Stimulated activated naive CD8-positive, alpha-beta T cell treated with anti-CD3 and anti-CD28 coated beads, Interleukin-15, amount 100 ng/mL, for 72 hours (primary cell): ENCODE measurements at regions not wholly inside any gene's neighbourhood (a gene's known extent, or its start where the extent isn't known, plus 50 kb on each side); places are given as distances from the start of the nearest gene placed in this dataset.
A peak's percentile ranks its signal among the peaks of the same experiment; 100 is the strongest.
"Not testable (repeated sequence)": the region's sequence is repeated elsewhere in the genome, so short reads cannot be mapped to it uniquely, and the experiment has no call there.

ENCODE experiments used
- ATAC-seq: fragments of 150-1000 bp; cut with Tn5 transposase; 2 replicates; pipeline ENCODE4 v1.10.0; 2021; ENCODE audit warnings: mild to moderate bottlenecking, moderate library complexity
- DNase-seq, 2 donors: peaks; one replicate each; pipeline ENCODE4 v3.0.0; 2021 to 2022
- H3K27ac Mint-ChIP-seq, 2 donors: one replicate each; pipeline ENCODE4 v1.8.0; 2022; ENCODE audit warnings: mild to moderate bottlenecking in 2 of 2, mixed read lengths in 2 of 2, moderate library complexity in 2 of 2
- H3K27me3 Mint-ChIP-seq: one replicate; pipeline ENCODE4 v1.8.0; 2022; ENCODE audit warnings: mixed read lengths
- H3K4me1 Mint-ChIP-seq: one replicate; pipeline ENCODE4 v1.8.0; 2022; ENCODE audit warnings: mild to moderate bottlenecking, mixed read lengths
- H3K4me3 Mint-ChIP-seq, 2 donors: one replicate each; pipeline ENCODE4 v1.8.0; 2022; ENCODE audit warnings: mild to moderate bottlenecking in 2 of 2, mixed read lengths in 2 of 2, moderate library complexity in 1 of 2
- H3K9me3 Mint-ChIP-seq, 2 donors: one replicate each; pipeline ENCODE4 v1.8.0; 2022; ENCODE audit warnings: mixed read lengths in 2 of 2

DNA sequence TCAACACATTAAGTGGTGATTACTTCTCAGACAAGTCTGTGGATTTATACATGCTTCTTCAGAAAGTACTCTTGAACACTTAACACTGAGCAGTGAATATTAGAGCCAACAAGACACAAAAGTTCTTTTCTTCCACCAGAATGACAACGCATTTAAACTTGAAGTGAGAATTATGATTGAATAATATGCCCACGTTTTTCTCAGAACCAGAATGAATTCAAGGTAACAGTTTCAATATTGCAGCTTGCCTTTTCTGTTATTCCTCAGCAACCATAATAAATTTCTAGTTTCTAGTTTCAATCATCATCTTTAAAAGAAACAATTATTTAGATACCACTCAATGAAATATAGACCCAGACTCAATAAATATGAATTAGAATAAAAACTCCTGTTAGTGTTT is 547.0 kb downstream of the NUP35 start:
- no peaks in the 10 kb centered on the region for H3K27me3 Mint-ChIP-seq
- no peak overlapping the region for H3K4me3 Mint-ChIP-seq
- DNase-seq (no peak), ATAC-seq (no peak)
- H3K4me1 Mint-ChIP-seq: no peaks in the 10 kb centered on the region
- no peaks in the 10 kb centered on the region for H3K9me3 Mint-ChIP-seq
- H3K27ac Mint-ChIP-seq: no peak overlapping the region

DNA sequence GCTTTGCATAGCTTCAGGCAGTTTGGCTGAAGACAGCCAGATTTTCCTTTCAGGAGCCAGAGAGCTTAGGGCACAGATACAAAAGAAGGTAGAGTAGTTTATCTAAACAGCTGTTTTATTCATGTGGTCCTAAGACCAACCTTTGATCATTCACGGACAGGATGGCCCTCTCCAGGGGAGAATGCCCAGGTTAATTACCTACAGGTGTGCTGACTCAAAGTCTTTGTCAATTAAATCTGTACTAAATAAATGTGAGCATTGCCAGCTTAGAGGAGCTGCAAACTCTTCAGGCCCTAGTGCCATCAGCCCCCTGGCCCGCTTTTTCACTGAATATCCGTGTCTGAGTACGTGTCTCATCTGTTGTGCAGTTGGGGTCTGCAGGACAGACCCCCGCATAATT is 554.7 kb downstream of the NUP35 start:
- no peak overlapping the region for H3K27ac Mint-ChIP-seq
- DNase-seq (no peak), ATAC-seq (no peak)
- H3K4me3 Mint-ChIP-seq: no peak overlapping the region
- H3K9me3 Mint-ChIP-seq: no peaks in the 10 kb centered on the region
- no peaks in the 10 kb centered on the region for H3K4me1 Mint-ChIP-seq
- no peaks in the 10 kb centered on the region for H3K27me3 Mint-ChIP-seq

DNA sequence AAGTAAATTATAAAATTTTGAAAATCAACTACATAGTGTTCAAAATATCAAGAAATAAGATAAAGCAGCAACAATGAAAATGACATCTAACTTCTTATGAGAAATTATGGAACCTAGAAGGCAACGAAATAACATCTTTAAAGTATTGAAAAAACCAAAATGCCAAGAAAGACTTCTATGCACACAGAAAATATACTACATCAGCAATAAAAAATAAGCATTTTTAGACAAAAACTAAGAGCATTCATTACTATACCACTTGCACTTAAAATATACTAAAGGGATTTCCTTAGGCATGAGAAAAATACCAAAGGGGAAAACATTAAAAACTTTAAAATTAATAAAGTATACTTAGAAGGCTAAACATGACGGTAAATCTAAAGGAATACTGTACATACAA is 556.3 kb downstream of the NUP35 start:
- H3K4me1 Mint-ChIP-seq: no peaks in the 10 kb centered on the region
- no peak overlapping the region for H3K27ac Mint-ChIP-seq
- no peak overlapping the region for H3K4me3 Mint-ChIP-seq
- ATAC-seq: no peak
- DNase-seq: no peak
- no peaks in the 10 kb centered on the region for H3K27me3 Mint-ChIP-seq
- peaks cover 0 to 5% of the 10 kb centered on the region in 2 donors for H3K9me3 Mint-ChIP-seq

DNA sequence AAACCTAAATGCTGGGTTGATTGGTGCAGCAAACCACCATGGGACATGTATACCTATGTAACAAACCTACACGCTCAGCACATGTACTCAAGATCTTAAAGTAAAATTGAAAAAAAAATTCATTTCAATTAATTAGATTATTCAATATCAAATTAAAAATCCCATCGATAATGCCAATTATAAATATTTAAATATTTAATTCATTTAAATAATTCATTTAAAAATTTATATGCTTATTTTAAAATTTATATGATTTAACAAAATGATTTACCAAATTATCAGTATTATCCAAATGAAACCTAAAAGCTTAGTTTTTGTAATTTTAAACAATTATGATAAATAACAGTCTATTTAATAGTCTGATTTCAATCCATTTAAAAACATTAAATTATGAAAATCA is 560.4 kb downstream of the NUP35 start:
- H3K9me3 Mint-ChIP-seq: peaks cover 14 to 32% of the 10 kb centered on the region in 2 donors
- H3K4me1 Mint-ChIP-seq: no peaks in the 10 kb centered on the region
- no peak for ATAC-seq

DNA sequence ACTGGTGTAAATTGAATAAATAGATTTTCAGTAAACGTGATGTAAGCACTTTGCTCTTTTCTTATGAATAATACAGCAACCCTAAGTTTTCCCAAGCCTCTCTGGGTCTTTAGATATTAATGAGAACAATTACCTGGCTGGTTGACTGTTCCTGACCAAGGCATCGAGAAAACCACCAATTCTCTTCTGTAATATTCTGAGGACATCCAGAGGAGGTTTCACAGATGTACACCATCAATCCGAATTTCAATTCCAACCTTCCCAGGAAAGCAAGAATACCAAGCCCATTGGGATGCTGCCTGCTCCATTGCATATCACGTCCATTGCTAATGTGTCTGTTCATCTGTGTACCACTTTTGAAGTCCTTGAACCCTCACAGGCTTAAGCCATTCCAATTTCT is 571.8 kb downstream of the NUP35 start:
- Mint-ChIP-seq H3K4me3 (no peak overlapping the region), H3K4me1 (no peaks in the 10 kb centered on the region), H3K27me3 (no peaks in the 10 kb centered on the region), H3K27ac (no peak overlapping the region), H3K9me3 (peaks cover 12 to 15% of the 10 kb centered on the region in 2 donors)
- DNase-seq: no peak
- no peak for ATAC-seq

More for the DNA sequence above, 560.4 kb downstream of the NUP35 start:
- DNase-seq: no peak
- H3K27ac Mint-ChIP-seq: no peak overlapping the region
- no peak overlapping the region for H3K4me3 Mint-ChIP-seq
- H3K27me3 Mint-ChIP-seq: no peaks in the 10 kb centered on the region

DNA sequence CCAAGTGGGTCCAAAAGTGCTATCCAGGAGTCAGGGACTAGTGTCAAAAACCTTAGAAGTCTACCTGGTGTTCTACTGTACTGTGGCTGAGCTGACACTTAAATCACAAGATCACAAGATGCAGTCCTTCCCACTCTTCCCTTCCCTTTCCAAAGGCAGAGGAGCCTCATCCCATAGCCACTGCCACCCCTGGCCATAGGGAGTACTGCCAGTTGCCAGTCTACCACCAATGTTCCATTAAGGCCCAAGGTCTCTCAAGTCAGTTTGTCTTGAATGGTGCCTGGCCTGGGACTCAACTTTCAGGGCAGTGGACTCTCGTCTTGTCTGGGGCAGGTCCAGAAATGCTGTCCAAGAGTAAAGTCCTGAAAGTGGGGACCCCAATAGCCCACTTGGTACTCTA is 585.6 kb downstream of the NUP35 start:
- Mint-ChIP-seq H3K27me3 (no peaks in the 10 kb centered on the region), H3K9me3 (peaks cover 8 to 15% of the 10 kb centered on the region in 2 donors), H3K4me1 (no peaks in the 10 kb centered on the region), H3K27ac (no peak overlapping the region), H3K4me3 (no peak overlapping the region)
- DNase-seq (no peak), ATAC-seq (no peak)

DNA sequence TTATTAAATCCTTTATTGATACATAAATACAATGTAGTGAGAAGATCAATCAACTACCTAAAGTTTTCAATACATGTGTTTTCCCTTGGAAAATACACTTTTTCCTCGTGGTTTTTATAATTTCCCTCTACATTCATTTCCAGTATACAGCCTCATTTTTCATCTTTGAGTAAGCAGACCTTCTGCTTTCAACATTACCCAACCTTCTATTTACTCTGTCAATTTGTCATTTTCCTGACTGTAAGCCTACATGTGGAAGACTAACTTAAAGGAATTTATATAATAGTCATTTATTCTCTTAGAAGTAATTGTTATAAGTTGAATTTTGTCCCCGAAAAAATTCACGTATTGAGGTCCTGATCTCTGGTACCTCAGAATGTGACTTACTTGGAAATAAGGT is 594.0 kb downstream of the NUP35 start:
- DNase-seq: no peak
- peaks cover 0 to 9% of the 10 kb centered on the region in 2 donors for H3K9me3 Mint-ChIP-seq
- ATAC-seq: no peak
- H3K4me3 Mint-ChIP-seq: no peak overlapping the region
- no peak overlapping the region for H3K27ac Mint-ChIP-seq
- no peaks in the 10 kb centered on the region for H3K4me1 Mint-ChIP-seq
- H3K27me3 Mint-ChIP-seq: no peaks in the 10 kb centered on the region

DNA sequence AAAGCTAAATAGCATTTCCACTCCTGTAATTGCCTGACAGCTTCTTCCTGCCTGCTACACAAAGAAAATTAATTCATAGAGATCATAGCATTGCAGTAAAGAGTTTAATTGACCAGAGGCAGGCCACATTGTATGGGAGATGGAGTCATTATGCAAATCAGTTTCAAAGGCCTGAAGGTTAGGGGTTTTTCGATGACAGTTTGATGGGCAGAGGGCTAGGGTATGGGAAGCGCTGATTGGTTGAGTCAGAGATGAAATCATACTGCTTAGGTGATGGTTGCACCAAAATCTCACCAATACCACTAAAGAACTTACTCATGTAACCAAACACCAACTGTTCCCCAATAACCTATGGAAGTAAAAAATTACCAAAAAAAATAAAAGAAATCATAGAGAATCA is 599.0 kb downstream of the NUP35 start:
- Mint-ChIP-seq H3K4me1 (no peaks in the 10 kb centered on the region), H3K9me3 (peaks cover 6 to 9% of the 10 kb centered on the region in 2 donors)
- no peak for ATAC-seq

DNA sequence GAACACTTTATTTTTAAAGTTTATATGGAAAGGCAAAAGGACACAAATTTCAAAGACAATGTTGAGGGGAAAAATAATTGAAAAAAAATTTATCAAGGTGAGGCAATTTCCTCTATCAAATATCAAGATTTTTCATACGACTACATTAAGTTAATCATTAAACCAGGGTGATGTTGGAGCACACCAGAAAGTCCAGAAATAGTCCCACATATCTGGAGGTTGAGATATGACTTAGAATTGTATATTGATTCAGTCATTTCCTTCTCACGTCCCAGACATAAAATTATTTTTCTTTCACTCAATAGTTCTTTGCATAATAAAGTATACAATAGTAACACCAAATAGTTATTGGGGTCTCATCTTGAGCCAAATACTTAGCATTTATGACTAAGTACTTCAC is 605.1 kb downstream of the NUP35 start:
- H3K27me3 Mint-ChIP-seq: no peaks in the 10 kb centered on the region
- DNase-seq: no peak
- no peak for ATAC-seq
- H3K4me3 Mint-ChIP-seq: no peak overlapping the region
- no peak overlapping the region for H3K27ac Mint-ChIP-seq
- H3K4me1 Mint-ChIP-seq: no peaks in the 10 kb centered on the region
- H3K9me3 Mint-ChIP-seq: peaks cover 4 to 6% of the 10 kb centered on the region in 2 donors

More for the DNA sequence above, 599.0 kb downstream of the NUP35 start:
- H3K4me3 Mint-ChIP-seq: no peak overlapping the region
- no peak for DNase-seq
- H3K27me3 Mint-ChIP-seq: no peaks in the 10 kb centered on the region
- no peak overlapping the region for H3K27ac Mint-ChIP-seq

DNA sequence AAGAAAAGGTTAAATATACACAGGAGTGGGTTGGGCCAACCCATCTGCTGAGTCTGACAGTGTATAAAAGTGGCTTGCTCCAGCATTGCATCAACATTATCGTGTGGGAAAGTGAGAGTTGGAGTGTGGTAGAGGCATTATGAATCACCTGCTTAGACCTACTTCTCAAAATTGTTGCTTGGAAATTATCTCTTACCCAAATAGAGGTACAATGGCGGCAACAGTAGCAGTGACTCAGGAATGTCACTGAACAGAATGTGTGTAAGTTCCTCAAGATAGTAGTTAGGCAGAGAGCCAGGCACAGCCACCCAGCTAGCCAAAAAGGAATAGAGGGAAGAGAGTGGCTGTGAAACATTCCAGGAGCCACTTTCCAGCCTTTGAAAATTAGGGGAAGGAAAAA is 616.0 kb downstream of the NUP35 start:
- peaks cover 0 to 4% of the 10 kb centered on the region in 2 donors for H3K9me3 Mint-ChIP-seq
- no peak overlapping the region for H3K4me3 Mint-ChIP-seq
- DNase-seq: no peak
- no peaks in the 10 kb centered on the region for H3K4me1 Mint-ChIP-seq
- no peaks in the 10 kb centered on the region for H3K27me3 Mint-ChIP-seq
- ATAC-seq: no peak
- H3K27ac Mint-ChIP-seq: peak overlapping the region in 1 of 2 donors; percentile 88

DNA sequence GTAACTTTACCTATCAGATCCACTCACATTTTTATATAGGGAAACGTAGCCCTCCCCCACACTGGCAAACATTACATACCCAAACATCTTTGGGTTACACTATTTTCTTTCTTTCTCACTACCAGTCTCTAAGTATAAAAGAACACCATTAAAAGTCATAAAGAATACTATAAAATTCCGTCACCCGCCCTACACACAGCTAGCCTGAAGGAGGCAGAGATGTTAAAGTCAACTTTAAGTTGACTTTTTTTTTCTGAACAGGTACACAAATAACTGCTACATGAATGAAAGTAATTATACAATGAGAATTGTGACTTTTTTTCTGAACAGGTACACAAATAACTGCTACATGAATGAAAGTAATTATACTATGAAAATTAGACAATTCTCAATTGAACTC is 628.3 kb downstream of the NUP35 start:
- Mint-ChIP-seq H3K4me1 (no peaks in the 10 kb centered on the region), H3K27me3 (no peaks in the 10 kb centered on the region), H3K9me3 (peaks cover 9 to 27% of the 10 kb centered on the region in 2 donors)

DNA sequence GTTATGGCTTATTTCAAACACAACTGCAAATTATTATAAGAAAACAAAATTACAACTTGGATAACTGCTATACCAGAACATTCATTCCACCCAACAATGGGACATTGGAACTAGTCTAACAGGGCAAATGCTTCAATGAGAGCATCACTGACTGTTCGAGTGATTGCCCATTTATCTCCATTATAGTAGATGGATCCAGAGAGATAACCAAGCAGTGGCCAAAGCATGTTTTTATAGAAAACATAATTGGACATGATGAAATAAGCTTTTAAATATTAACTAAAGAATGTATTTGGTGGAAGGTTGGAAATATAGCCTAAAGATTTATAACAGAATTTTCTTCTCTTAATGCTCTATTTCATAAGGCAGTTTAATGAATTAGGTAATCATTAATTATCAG is 634.8 kb downstream of the NUP35 start:
- H3K9me3 Mint-ChIP-seq: peaks cover 9% of the 10 kb centered on the region in 2 donors
- no peak overlapping the region for H3K4me3 Mint-ChIP-seq

More for the DNA sequence above, 628.3 kb downstream of the NUP35 start:
- ATAC-seq (no peak), DNase-seq (no peak)
- Mint-ChIP-seq H3K4me3 (no peak overlapping the region), H3K27ac (no peak overlapping the region)

DNA sequence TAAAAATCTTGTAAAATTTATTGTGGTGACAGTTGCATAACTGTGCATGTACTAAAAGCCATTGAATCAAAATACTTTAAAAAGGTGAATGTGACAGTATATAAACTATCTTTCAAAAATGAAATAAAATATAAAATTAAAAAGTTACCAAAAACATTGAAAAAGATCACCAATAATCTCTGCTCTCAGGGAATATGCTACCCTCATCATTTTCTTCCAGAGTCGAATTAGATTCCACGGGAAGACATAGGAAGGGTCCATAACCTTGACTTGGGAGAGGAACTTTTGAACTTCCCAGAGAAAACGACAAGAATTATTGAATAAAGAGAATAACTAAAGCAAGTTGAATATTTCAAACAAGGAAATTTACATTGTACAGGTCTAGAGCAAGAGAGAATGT is 649.5 kb downstream of the NUP35 start:
- Mint-ChIP-seq H3K9me3 (peaks cover 8 to 10% of the 10 kb centered on the region in 2 donors), H3K27ac (no peak overlapping the region), H3K4me3 (no peak overlapping the region), H3K4me1 (no peaks in the 10 kb centered on the region), H3K27me3 (no peaks in the 10 kb centered on the region)
- DNase-seq (no peak), ATAC-seq (no peak)

More for the DNA sequence above, 634.8 kb downstream of the NUP35 start:
- H3K4me1 Mint-ChIP-seq: no peaks in the 10 kb centered on the region
- DNase-seq (no peak), ATAC-seq (no peak)
- no peak overlapping the region for H3K27ac Mint-ChIP-seq
- no peaks in the 10 kb centered on the region for H3K27me3 Mint-ChIP-seq

DNA sequence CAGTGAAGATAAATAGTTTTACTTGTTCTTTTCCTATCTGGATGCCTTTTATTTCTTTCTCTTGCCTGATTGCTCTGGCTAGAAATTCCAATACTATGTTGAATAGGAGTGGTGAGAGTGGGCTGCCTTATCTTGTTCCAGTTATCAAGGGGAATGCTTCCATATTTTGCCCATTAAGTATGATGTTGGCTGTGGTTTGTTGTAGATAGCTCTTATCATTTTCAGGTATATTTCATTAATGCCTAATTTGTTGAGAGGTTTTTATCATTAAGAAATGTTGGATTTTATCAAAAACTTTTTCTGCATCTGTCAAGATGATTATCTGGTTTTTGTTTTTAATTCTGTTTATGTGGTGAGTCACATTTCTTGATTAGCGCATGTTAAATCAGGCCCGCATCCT is 655.8 kb downstream of the NUP35 start:
- ATAC-seq: no peak
- Mint-ChIP-seq H3K4me3 (no peak overlapping the region), H3K27ac (no peak overlapping the region)

DNA sequence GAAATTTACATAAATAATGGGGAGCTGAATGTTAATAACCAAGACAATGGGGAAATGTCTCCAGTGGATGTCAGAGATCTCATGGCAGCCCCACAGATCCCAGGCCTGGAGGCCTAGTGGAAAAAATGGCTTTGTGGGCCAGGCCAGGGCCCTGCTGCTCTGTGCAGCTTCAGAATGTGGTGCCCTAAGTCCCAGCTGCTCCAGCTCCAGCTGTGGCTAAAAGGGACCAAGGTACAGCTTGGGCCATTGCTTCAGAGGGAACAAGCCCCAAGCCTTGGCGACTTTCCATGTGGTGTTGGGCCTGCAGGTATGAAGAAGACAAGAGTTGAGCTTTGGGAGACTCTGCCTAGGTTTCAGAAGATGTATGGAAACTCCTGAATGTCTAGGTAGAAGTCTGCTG is 658.2 kb downstream of the NUP35 start:
- no peaks in the 10 kb centered on the region for H3K4me1 Mint-ChIP-seq
- no peak for DNase-seq
- H3K4me3 Mint-ChIP-seq: no peak overlapping the region
- H3K9me3 Mint-ChIP-seq: peaks cover 0 to 10% of the 10 kb centered on the region in 2 donors
- H3K27me3 Mint-ChIP-seq: no peaks in the 10 kb centered on the region
- ATAC-seq: no peak
- no peak overlapping the region for H3K27ac Mint-ChIP-seq

More for the DNA sequence above, 655.8 kb downstream of the NUP35 start:
- Mint-ChIP-seq H3K27me3 (no peaks in the 10 kb centered on the region), H3K4me1 (no peaks in the 10 kb centered on the region), H3K9me3 (peaks cover 0 to 6% of the 10 kb centered on the region in 2 donors)
- no peak for DNase-seq

DNA sequence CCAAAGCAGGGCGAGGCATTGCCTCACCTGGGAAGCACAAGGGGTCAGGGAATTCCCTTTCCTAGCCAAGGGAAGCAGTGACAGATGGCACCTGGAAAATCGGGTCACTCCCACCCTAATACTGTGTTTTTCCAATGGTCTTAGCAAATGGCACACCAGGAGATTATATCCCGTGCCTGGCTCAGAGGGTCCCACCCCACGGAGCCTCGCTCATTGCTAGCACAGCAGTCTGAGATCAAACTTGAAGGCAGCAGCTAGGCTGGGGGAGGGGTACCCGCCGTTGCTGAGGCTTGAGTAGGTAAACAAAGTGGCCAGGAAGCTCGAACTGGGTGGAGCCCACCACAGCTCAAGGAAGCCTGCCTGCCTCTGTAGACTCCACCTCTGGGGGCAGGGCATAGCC is 664.6 kb downstream of the NUP35 start:
- not testable (repeated sequence) for H3K27me3 Mint-ChIP-seq, H3K4me3 Mint-ChIP-seq, H3K4me1 Mint-ChIP-seq, DNase-seq, H3K27ac Mint-ChIP-seq, ATAC-seq
- H3K9me3 Mint-ChIP-seq: peaks cover 15 to 24% of the 10 kb centered on the region in 2 donors

DNA sequence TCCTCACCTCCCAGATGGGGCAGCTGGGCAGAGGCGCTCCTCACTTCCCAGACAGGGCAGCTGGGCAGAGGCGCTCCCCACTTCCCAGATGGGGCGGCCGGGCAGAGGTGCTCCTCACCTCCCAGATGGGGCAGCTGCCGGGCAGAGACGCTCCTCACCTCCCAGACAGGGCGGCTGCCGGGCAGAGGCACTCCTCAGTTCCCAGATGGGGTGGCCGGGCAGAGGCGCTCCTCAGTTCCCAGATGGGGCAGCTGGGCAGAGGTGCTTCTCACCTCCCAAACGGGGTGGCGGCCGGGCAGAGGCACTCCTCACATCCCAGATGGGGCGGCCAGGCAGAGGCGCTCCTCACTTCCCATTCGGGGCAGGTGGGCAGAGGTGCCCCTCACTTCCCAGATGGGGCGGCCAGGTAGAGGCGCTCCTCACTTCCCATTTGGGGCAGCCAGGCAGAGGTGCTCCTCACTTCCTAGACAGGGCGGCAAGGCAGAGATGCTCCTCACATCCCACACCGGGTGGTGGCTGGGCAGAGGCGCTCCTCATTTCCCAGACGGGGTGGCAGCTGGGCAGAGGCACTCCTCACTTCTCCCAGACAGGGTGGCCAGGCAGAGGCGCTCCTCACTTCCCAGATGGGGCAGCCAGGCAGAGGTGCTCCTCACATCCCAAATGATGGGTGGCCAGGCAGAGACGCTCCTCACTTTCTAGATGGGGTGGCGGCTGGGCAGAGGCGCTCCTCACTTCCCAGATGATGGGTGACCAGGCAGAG is 668.1 kb downstream of the NUP35 start:
- peaks cover 8 to 40% of the 10 kb centered on the region in 2 donors for H3K9me3 Mint-ChIP-seq
- not testable (repeated sequence) for H3K27ac Mint-ChIP-seq, H3K4me3 Mint-ChIP-seq, H3K27me3 Mint-ChIP-seq, H3K4me1 Mint-ChIP-seq, ATAC-seq, DNase-seq
